HuH-7.5 (cell line): ENCODE measurements at regions not wholly inside any gene's neighbourhood (a gene's known extent, or its start where the extent isn't known, plus 50 kb on each side); places are given as distances from the start of the nearest gene placed in this dataset.

Source experiments
- DNase-seq: peaks from one replicate; pipeline ENCODE4 v3.0.0; 2011; ENCODE audit warnings: low spot score

DNA sequence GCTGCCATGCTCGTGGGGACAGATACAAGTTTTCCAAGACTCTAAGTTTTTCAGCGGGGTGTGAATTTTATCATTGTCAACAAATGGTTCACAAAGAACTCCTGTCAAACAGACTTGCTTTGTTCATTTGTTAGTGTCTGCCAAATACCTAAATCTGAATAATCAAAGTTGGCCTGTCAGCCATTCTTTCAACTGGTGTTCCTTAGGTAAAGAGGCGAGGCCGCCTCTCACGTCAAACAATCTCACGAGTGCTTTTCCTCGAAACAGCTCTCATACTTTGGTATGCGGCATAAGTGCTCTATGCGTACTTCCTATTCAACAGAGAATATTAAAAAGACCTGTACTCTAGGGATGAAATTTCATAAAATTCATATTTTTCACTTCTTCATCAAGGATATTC lies 51.4 kb upstream of the KANK4 start:
- DNase-seq: no peak

- no peak for DNase-seq
Observed at GRCh38 chr1:62371375-62371774, 52.1 kb upstream of the KANK4 start.

DNA sequence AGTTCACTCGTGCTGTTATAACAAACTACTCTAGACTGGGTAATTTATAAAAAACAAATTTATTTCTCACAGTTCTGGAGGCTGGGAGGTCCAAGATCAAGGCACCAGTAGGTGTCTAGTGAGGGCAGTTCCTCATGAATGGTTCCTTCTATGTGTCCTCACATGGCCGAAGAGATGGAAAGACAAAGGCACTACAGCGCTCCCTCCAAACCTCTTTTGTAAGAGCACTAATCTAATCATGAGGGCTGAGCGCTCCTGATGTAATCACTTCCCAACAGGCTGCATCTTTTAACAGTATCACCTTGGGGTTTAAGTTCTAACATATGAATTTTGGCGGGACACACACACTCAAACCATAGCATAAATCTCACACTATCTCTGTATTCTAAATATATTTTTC lies 54.0 kb upstream of the KANK4 start:
- no peak for DNase-seq

DNA sequence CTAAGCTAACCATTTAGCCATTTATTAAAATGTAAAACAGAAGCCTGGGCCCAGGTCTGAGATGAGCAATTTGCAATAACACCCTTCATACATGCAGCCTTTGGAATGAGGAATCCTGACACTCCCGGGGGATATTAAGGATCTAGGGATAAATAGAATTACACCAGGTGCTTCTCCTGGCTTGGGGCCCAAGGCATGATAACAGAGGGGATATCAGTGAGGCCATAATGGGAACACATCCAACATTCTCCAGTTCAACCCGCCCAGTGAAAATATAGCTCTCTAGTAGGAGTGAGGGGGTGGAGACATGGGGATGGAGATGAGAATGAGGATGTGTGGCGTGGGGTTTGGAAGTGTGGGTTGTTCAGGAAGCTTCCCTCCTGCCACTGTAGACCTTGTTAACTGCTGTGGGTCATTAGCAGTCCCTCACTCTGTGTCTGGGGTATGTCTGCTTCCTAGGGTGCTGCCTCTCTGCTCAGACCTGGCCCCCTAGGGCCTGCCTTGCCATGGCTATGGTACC lies 57.9 kb upstream of the KANK4 start:
- no peak for DNase-seq

DNA sequence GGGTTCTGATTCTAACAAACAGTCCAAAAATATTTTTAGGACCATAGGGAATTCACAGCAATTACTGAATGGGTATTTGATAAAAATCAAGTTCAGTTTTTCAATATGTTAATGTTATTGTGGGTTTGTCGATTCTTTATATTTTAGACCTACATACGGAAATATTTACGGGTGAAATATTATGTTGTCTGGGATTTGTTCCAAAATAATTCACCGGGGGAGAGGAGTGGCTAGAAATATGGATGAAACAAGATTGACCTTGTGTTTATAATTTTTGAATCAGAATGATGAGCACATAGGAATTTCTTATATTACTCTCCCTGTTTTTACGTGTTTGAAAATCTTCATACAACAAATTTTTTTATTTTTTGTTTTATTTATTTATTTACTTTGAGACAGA lies 56.7 kb upstream of the USP1 start:
- no peak for DNase-seq

DNA sequence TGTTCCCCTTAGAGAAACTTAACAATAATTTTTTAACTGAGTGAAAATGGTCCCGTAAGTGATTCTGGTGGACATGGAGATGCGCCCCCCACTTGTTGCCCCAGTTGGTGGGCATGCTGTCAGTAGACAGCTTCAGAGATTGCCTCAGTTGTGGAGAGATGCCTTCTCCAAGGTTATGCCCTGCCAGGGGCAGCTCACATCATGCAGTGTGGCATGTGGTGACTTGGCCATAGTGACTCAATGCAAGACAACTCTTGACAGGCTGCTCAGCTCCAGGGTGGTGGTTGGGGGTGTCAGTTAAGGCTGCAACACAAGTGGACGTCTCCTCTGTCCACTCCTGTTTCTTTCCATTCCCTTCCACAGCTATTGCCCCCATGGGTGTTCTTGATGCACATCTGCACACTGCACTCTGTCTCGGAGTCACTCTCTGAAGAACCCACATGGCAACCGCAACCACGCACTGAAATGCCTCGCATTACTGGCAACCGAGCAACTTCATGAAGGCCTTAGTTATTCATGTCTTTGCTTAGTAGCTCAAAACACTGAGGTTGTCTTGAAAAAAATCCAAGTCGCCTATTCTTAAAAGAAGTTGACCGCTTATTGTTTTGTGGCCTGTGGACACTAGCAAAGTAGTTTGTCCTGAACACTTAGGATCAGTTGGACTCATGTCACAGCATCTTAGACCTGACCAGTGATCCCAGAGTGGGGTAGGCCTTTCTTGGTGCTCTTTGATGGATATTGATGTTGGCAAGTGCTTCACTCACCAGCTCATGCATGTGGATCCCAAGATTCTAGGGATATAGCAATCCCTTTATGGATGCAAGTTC lies 54.8 kb upstream of the USP1 start:
- DNase-seq: no peak

GRCh38 chr1:62382658-62382955 lies 54.2 kb upstream of the USP1 start:
- no peak for DNase-seq

DNA sequence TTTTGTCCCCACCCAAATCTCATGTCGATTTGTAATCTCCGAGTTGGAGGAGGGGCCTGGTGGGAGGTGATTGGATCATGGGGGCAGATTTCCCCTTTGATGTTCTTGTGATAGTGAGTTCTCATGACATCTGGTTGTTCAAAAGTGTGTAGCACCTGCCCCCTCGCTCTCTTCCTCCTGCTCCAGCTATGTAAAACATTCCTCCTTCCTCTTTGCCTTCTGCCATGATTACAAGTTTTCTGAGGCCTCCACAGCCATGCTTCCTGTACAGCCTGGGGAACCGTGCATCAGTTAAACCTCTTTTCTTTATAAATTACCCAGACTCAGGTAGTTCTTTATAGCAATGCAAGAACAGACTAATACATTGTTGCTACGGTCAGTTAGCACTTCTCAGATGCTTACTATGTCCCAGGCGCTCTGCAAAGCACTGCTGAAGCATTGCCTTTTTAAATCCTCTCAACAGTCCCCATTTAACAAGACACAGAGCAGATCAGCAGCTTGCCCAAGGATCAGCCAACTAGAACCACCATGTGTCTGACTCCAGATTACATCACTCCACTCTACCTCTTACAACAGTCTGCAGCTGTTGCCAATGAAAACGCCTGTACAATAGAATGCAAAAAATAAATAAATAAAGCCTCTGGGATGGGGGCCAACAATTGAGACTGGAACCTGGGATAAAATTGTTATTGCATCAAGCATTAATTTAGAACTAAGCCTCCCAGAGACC lies 52.4 kb upstream of the USP1 start:
- no peak for DNase-seq

DNA sequence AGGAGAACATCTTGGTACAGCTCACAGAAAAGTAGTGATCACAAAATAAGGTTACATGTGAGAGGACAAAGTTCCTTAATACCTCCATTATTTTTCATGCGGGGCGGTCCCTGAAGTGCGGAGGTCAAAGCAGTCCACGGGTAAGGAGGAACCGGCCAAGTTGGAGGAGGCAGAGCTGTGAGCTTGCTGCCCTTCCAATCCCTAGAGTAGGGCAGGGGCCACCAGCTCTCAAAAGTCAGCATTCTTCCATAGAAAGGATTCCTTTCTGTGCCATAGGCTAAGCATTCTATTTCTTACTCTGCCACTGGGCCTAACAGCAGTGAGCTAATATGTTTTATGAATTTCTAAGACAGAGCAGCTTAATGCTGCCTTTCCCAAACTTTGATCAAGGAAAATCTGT lies 50.9 kb upstream of the USP1 start:
- no peak for DNase-seq

GRCh38 chr1:62386351-62387121 lies 50.3 kb upstream of the USP1 start:
- peak; percentile 10 for DNase-seq
